Activated T-cell treated with anti-CD3 and anti-CD28 coated beads for 1 hour (primary cell): ENCODE measurements at regions not wholly inside any gene's neighbourhood (a gene's known extent, or its start where the extent isn't known, plus 50 kb on each side); places are given as distances from the start of the nearest gene placed in this dataset.

ENCODE experiments used
- DNase-seq: peaks from one replicate; pipeline ENCODE4 v3.0.0-alpha.2; 2020; ENCODE audit warnings: low read depth

GRCh38 chr22:48694296-48694883, 1133.3 kb downstream of the BRD1 start:
- no peak for DNase-seq

DNA sequence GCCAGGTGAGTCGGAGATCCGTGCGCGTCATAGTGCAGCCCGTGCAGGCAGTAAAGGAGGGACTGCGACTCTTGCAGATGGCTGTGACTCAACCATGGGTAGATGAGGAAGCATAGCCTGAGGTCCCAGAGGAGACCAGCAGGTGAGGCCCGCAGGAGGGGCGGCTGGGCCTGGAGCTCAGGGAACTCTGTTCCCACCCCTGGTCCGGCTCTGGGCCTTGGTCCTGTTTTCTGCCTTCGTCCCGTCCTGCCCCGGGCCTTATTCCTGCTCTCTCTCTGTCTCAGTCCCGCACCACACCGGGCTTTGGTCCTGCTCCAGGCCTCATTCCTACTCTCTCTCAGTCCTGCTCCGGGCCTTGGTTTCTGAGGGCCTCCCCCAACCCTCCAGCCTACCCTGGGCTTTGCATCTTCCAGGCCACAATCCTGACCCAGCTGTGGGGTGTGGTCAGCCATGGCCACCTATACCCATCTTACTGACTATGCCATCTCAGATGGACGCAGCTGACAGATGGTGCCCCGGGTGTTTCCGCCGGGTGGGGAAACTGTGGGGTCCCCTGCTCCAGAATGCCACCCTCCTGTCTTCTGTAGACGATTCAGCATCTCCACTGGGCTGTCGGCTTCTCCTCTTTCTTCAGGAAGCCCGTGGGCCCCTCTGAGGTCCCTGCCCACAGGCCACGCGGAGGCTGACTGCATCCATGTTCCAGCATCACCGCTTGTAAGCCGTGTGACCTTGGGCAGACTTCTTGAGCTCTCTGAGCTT, 1134.1 kb downstream of the BRD1 start:
- DNase-seq = no peak

GRCh38 chr22:48692734-48693376, 1134.8 kb downstream of the BRD1 start:
- DNase-seq = no peak

- DNase-seq = no peak
These were observed 1136.2 kb downstream of the BRD1 start for GRCh38 chr22:48691431-48691851.

GRCh38 chr22:48690583-48691317, 1136.9 kb downstream of the BRD1 start:
- DNase-seq = no peak

GRCh38 chr22:48689206-48689605, 1138.5 kb downstream of the BRD1 start:
- DNase-seq = no peak

DNA sequence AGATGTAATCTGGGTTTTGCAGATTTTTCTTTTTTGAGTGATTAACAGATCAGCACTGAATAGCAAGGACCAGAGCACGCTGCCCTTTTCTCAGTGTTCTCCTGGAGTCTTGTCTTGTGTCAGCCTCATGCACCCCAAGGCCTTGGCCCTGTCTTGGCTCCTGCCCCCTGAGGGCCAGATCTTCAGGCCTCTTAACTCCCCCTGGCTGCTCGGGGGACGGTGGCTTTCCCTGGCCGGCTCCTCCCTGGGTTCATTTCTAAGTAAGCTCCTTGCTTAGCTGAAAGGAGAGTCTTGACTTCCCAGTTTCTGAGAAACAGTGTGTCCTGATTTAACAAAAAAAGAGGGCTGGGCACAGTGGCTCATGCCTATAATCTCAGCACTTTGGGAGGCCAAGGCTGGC, 1139.3 kb downstream of the BRD1 start:
- no peak for DNase-seq

DNA sequence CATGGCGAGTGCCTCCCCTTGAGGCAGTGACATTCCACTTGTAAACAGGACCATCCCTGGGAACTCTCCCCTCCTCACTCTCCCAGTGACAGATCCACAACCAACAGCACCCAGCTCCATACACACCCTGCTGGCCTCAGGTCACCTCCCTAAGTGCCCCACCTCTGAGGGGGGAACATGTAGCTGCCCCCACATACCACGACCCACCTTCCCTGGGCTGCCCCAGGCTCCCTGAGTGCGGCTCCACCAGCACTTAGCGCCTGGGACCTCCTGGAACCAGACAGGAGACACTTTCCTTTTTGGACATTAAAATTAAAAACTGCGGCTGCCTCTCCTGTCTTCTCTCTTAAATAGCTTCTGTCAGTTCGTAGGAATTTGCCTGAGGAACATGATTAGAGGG, 1140.1 kb downstream of the BRD1 start:
- no peak for DNase-seq

DNA sequence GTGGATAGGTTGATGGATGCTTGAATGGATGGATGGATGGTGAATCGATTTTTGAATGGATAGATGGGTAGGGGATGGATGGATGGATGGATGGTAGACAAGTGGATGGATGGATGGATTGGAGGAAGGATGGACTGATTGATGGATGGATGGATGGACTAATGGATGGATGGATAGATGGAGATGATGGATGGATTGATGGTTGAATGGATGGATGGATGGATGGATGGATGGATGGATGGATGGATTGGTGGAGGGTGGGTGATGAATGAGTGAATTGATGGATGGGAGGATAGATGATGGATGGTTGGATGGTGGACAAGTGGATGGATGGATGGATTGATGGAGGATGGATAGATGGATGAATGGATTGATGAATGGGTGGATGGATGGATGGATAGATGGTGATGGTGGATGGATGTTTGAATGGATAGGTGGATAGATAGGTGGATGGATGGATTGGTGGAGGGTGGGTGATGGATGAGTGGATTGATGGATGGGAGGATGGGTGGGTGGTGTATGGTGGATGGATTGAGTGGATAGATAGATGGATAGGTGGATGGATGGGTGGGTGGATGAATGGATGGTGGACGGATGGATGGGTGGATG, 1140.9 kb downstream of the BRD1 start:
- DNase-seq = no peak

DNA sequence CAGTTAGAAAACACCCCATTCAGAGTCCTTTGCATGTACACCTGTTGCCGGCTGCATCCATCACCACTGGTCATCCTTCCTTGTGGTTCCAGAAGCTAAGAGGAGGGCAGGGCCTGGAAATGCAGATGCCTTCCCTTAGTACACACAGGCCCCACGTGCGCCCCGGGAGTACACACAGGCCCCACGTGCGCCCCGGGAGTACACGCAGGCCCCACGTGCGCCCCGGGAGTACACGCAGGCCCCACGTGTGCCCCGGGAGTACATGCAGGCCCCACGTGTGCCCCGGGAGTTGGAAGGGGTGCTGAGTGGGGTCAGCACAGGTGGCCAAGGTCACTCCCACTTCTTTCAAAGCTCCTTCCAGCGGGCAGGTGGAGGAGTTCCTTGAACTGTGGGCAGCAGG, 1141.9 kb downstream of the BRD1 start:
- no peak for DNase-seq

GRCh38 chr22:48683640-48684039, 1144.0 kb downstream of the BRD1 start:
- DNase-seq = no peak

DNA sequence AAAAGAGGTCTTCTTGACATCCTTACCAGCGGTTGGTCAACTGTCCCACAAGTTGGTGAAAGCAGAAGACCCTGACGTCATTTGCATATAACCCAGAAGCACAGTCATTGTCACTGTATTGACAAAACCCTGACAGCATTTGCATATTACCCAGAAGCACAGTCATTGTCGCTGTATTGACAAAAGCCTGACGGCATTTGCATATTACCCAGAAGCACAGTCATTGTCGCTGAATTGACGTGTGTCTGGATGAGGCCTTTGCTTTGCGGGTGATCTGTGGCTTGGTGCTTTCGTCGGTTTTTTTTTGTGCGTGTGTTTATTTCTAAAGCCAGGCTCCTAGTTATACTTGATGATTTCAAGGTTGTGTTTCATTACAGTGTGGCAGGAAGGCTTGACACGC, 1145.2 kb downstream of the BRD1 start:
- DNase-seq = no peak

- DNase-seq = no peak
These were observed 1147.1 kb downstream of the BRD1 start for GRCh38 chr22:48680601-48681000.

- DNase-seq = no peak
These were observed 1147.8 kb downstream of the BRD1 start for GRCh38 chr22:48679656-48680555.

- DNase-seq = no peak
These were observed 1149.2 kb downstream of the BRD1 start for GRCh38 chr22:48678171-48679135.

DNA sequence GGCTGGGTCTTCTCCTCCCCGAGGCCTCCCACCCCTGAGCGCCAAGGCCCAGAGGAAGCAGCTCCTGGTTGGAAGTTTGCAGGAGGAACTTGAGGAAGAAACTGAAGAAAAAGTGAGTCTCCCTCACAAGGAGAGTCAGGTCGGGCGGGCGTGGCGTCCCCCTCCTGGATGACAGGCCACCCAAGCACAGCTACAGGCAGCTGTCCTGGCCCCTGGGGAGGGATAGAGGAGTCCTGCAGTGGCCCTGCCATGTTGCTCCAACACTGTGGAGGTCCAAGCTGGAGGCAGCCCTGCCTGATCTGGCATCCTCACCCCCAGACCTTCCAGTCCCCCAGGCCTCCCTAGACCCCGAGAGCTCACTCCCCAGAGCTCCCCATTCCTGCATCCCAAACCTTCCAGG, 1150.1 kb downstream of the BRD1 start:
- no peak for DNase-seq

- no peak for DNase-seq
These were observed 1150.5 kb downstream of the BRD1 start for GRCh38 chr22:48677168-48677520.

GRCh38 chr22:48676266-48677167, 1151.2 kb downstream of the BRD1 start:
- no peak for DNase-seq

- no peak for DNase-seq
These were observed 1151.9 kb downstream of the BRD1 start for GRCh38 chr22:48675830-48676145.
